ENCODE measurements at regions not wholly inside any gene's neighbourhood (a gene's known extent, or its start where the extent isn't known, plus 50 kb on each side); places are given as distances from the start of the nearest gene placed in this dataset.
"Not testable (repeated sequence)": the region's sequence is repeated elsewhere in the genome, so short reads cannot be mapped to it uniquely, and the experiment has no call there.

- no peak for DNase-seq
Observed at GRCh38 chr3:145191543-145191942, 969.4 kb downstream of the PLOD2 start.

- DNase-seq: no peak
Observed at GRCh38 chr3:145197051-145197820, 963.7 kb downstream of the PLOD2 start.

GRCh38 chr3:145197821-145198220, 963.2 kb downstream of the PLOD2 start:
- no peak for DNase-seq

- DNase-seq: no peak
Observed at GRCh38 chr3:145209561-145209960, 951.4 kb downstream of the PLOD2 start.

- no peak for DNase-seq
Observed at GRCh38 chr3:145219355-145220235, 941.4 kb downstream of the PLOD2 start.

- no peak for DNase-seq
Observed at GRCh38 chr3:145224886-145225285, 936.1 kb downstream of the PLOD2 start.

- DNase-seq: no peak
Observed at GRCh38 chr3:145243875-145244274, 917.1 kb downstream of the PLOD2 start.

- no peak for DNase-seq
Observed at GRCh38 chr3:145244327-145244726, 916.7 kb downstream of the PLOD2 start.

GRCh38 chr3:145246291-145246690, 914.7 kb downstream of the PLOD2 start:
- no peak for DNase-seq

- no peak for DNase-seq
Observed at GRCh38 chr3:145248928-145249327, 912.1 kb downstream of the PLOD2 start.

GRCh38 chr3:145251311-145251710, 909.7 kb downstream of the PLOD2 start:
- DNase-seq: no peak

- not testable (repeated sequence) for DNase-seq
Observed at GRCh38 chr3:145257967-145258366, 903.0 kb downstream of the PLOD2 start.

GRCh38 chr3:145259166-145259880, 901.7 kb downstream of the PLOD2 start:
- DNase-seq: no peak

GRCh38 chr3:145263458-145263857, 897.5 kb downstream of the PLOD2 start:
- DNase-seq: not testable (repeated sequence)

GRCh38 chr3:145266368-145266767, 894.6 kb downstream of the PLOD2 start:
- no peak for DNase-seq

GRCh38 chr3:145269106-145269505, 891.9 kb downstream of the PLOD2 start:
- no peak for DNase-seq

GRCh38 chr3:145272684-145273083, 888.3 kb downstream of the PLOD2 start:
- no peak for DNase-seq

GRCh38 chr3:145282505-145282904, 878.5 kb downstream of the PLOD2 start:
- DNase-seq: no peak

- DNase-seq: no peak
Observed at GRCh38 chr3:145286937-145287336, 874.0 kb downstream of the PLOD2 start.

GRCh38 chr3:145290010-145290409, 871.0 kb downstream of the PLOD2 start:
- DNase-seq: no peak

- no peak for DNase-seq
Observed at GRCh38 chr3:145294572-145294971, 866.4 kb downstream of the PLOD2 start.

GRCh38 chr3:145307272-145307671, 853.7 kb downstream of the PLOD2 start:
- no peak for DNase-seq

- DNase-seq: no peak
Observed at GRCh38 chr3:145313751-145314150, 847.2 kb downstream of the PLOD2 start.
